DOHH2 (cell line): ENCODE measurements at regions not wholly inside any gene's neighbourhood (a gene's known extent, or its start where the extent isn't known, plus 50 kb on each side); places are given as distances from the start of the nearest gene placed in this dataset.

Experiments used
- H3F3A ChIP-seq: fragments of 200-600 bp; sonication (generic), shearing (Covaris generic); 2 replicates; pipeline ENCODE4 v1.6.0; 2016; ENCODE audit warnings: antibody characterized with exemption, mild to moderate bottlenecking; ENCODE audit not compliant: control insufficient read depth, insufficient read depth
- H3K27ac ChIP-seq: fragments of 200-600 bp; sonication (generic); 2 replicates; pipeline ENCODE4 v1.5.1; 2014; ENCODE audit warnings: low read depth, mild to moderate bottlenecking, low read length, moderate library complexity
- H3K27me3 ChIP-seq: fragments of 200-600 bp; sonication (generic); 2 replicates; pipeline ENCODE4 v1.6.1; 2014; ENCODE audit warnings: mild to moderate bottlenecking, low read length, mixed read lengths; ENCODE audit not compliant: control insufficient read depth
- H3K36me3 ChIP-seq: fragments of 200-600 bp; sonication (generic); 2 replicates; pipeline ENCODE4 v1.6.1; 2014; ENCODE audit warnings: mild to moderate bottlenecking, low read length, moderate library complexity, mixed read lengths; ENCODE audit not compliant: control insufficient read depth
- H3K4me1 ChIP-seq: fragments of 200-600 bp; sonication (generic); 2 replicates; pipeline ENCODE4 v1.6.1; 2014; ENCODE audit warnings: mild to moderate bottlenecking, low read length, mixed read lengths; ENCODE audit not compliant: control insufficient read depth
- H3K4me2 ChIP-seq: fragments of 200-600 bp; sonication (generic); 2 replicates; pipeline ENCODE4 v1.6.0; 2014; ENCODE audit warnings: mild to moderate bottlenecking, low read length, moderate library complexity
- H3K4me3 ChIP-seq: fragments of 200-600 bp; sonication (generic); 2 replicates; pipeline ENCODE4 v1.5.1; 2014; ENCODE audit warnings: mild to moderate bottlenecking, low read length, mixed read lengths
- H3K79me2 ChIP-seq: fragments of 200-600 bp; sonication (generic); 2 replicates; pipeline ENCODE4 v1.6.1; 2014; ENCODE audit warnings: mild to moderate bottlenecking, low read length, mixed read lengths; ENCODE audit not compliant: control insufficient read depth
- H3K9me2 ChIP-seq: fragments of 200-600 bp; sonication (generic); replicated peaks from 2 replicates; pipeline ENCODE4 v1.6.1; 2014; ENCODE audit warnings: mild to moderate bottlenecking, low read length, mixed read lengths; ENCODE audit not compliant: control insufficient read depth
- H3K9me3 ChIP-seq: fragments of 200-600 bp; sonication (generic); 2 replicates; pipeline ENCODE4 v1.6.1; 2014; ENCODE audit warnings: antibody characterized with exemption, low read length, mixed read lengths; ENCODE audit not compliant: control insufficient read depth, insufficient read depth
- H4K20me1 ChIP-seq: fragments of 200-600 bp; sonication (generic); 2 replicates; pipeline ENCODE4 v1.6.0; 2014; ENCODE audit warnings: low read depth, mild to moderate bottlenecking, antibody characterized with exemption, low read length, moderate library complexity; ENCODE audit not compliant: control insufficient read depth, insufficient read depth
- CTCF ChIP-seq: fragments of 200-600 bp; sonication (generic); IDR thresholded peaks from one replicate; pipeline ENCODE4 v1.5.1; 2014; ENCODE audit warnings: antibody characterized with exemption, mild to moderate bottlenecking, low read depth, low read length; ENCODE audit not compliant: poor library complexity, severe bottlenecking
- EZH2phosphoT487 ChIP-seq: fragments of 200-600 bp; sonication (generic); IDR thresholded peaks from 2 replicates; pipeline ENCODE4 v1.6.1; 2017; ENCODE audit warnings: borderline replicate concordance, mild to moderate bottlenecking, antibody characterized with exemption, low read length, moderate library complexity, mixed read lengths

DNA sequence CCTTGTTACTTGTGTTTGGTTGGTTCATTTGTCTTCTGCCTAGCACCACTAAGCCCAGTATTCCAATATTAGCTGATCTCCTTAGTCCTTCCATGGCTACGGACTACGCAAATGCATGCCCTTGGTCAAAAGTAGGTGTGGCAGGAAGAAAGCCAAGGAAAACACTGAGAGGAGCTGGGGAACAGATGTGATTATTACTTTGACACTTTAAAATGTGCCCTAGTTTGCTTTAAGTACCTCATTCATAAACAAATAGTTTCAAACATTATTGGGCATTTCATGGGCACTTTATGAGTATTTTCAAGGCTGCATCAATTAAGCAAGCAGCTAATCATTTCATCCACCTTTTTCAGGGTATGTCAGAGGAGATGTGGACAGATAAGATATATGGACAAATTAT lies 60.1 kb upstream of the HDDC2 start:
- H3K9me2 ChIP-seq, result no peaks in the 10 kb centered on the region
- no peaks in the 10 kb centered on the region for H3K79me2 ChIP-seq
- no peak overlapping the region for H3K4me3 ChIP-seq
- no peak for TF ChIP-seq CTCF
- TF ChIP-seq EZH2phosphoT487, result no peak
- no peaks in the 10 kb centered on the region for H4K20me1 ChIP-seq
- no peaks in the 10 kb centered on the region for H3K36me3 ChIP-seq
- peaks cover 14% of the 10 kb centered on the region for H3K4me1 ChIP-seq
- no peaks in the 10 kb centered on the region for H3K9me3 ChIP-seq
- no peak overlapping the region for H3K27ac ChIP-seq
- no peaks in the 10 kb centered on the region; the same call in 1 of the 2 replicates for H3K27me3 ChIP-seq
- H3F3A ChIP-seq, result no peaks in the 10 kb centered on the region
- no peak overlapping the region for H3K4me2 ChIP-seq

DNA sequence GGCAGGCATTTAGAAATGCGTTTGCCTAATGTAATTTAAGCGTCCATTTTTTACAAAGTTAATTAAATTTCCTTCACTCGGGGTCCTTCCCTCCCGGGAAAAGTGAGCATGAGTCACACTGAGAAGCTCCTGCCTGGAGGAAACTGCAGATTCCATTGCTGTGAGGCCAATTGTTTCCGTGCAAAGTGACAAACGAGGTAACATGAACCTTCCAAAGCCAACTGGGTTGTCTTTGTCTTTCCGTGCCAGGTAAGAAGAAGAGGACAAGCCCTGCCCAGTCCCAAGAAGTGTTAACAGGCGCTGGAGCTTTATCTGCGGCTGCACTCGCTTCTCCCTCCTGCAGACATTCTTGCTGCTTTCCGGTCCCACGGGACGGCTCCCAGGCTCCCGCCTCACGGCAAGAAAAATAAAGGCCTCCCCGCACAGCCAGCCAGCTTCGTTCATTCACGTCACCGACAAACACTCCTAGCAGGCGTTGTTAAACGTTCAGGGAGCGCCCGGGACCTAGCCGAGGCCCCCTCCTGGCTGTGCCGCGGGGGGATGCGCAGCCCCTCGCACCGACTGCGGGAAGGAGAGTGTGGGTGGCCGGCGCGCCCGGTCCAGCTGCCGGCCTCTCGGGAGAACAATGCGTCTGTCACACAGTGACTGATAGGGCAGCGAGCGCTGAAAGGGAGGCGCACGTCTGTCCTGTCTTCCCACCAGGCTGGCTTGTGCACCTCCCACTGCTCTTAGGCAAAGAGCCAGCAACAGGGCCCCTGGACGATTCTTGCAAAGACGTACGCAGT lies 61.5 kb upstream of the HDDC2 start:
- Histone ChIP-seq H3K4me1 (peaks cover under 1% of the 10 kb centered on the region), H3K36me3 (no peaks in the 10 kb centered on the region), H3K4me3 (no peak overlapping the region), H3F3A (no peaks in the 10 kb centered on the region), H3K27ac (no peak overlapping the region), H3K9me3 (no peaks in the 10 kb centered on the region), H4K20me1 (no peaks in the 10 kb centered on the region), H3K27me3 (peaks cover 2% of the 10 kb centered on the region), H3K9me2 (no peaks in the 10 kb centered on the region), H3K4me2 (no peak overlapping the region), H3K79me2 (no peaks in the 10 kb centered on the region)
- TF ChIP-seq EZH2phosphoT487 (no peak), CTCF (no peak)

- Histone ChIP-seq H3K4me1 (no peaks in the 10 kb centered on the region), H3K4me2 (no peak overlapping the region), H3K4me3 (no peak overlapping the region), H3K9me3 (no peaks in the 10 kb centered on the region), H4K20me1 (no peaks in the 10 kb centered on the region), H3K36me3 (no peaks in the 10 kb centered on the region), H3K27ac (no peak overlapping the region), H3K79me2 (no peaks in the 10 kb centered on the region), H3F3A (no peaks in the 10 kb centered on the region), H3K9me2 (no peaks in the 10 kb centered on the region), H3K27me3 (peaks cover 2% of the 10 kb centered on the region)
- no peak for TF ChIP-seq EZH2phosphoT487
- TF ChIP-seq CTCF, result no peak
These were observed 62.0 kb upstream of the HDDC2 start for GRCh38 chr6:125363824-125364165.
